ENCODE measurements at regions not wholly inside any gene's neighbourhood (a gene's known extent, or its start where the extent isn't known, plus 50 kb on each side); places are given as distances from the start of the nearest gene placed in this dataset.
A peak's percentile ranks its signal among the peaks of the same experiment; 100 is the strongest.

DNA sequence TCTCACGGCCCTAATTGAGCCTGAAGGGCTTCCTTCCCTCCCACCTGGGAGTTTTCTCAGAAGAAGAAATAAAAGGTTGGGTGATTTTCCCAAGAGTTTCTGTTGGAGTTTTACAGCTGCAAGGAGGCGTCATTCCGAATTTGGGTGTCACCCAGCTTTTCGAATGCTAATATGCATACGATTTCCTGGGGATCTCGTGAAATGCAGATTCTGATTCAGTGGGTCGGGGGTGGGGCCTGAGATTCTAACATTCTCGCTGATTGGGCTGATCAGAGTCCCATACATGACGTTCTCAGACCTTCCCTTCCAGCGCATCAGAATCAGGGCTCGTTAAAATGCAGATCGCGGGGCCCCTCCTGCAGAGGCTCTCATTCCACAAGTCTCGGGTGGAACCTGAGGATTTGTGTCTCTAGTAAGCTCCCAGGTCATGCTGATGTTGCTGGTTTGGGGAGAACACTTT is 125.8 kb upstream of the STX18 start:
- peak in 1 of 5 donors; percentile 10 for DNase-seq
- Histone ChIP-seq H3K4me1 (ENCODE audit: control insufficient read depth in 2 of 3, insufficient read depth in 2 of 3, low read depth in 1 of 3, low read length in 3 of 3) (no peaks in the 10 kb centered on the region), H3K27me3 (ENCODE audit: control insufficient read depth, insufficient read depth, low read length) (no peaks in the 10 kb centered on the region), H3K9ac (ENCODE audit: low read length in 3 of 3) (no peak overlapping the region), H3K4me3 (ENCODE audit: low read length in 3 of 3) (no peak overlapping the region), H3K9me3 (ENCODE audit: control insufficient read depth in 2 of 3, insufficient read depth in 1 of 3, low read length in 3 of 3) (no peaks in the 10 kb centered on the region), H3K36me3 (ENCODE audit: control insufficient read depth in 2 of 3, insufficient read depth in 3 of 3, low read length in 3 of 3) (no peaks in the 10 kb centered on the region), H3K27ac (ENCODE audit: low read depth in 2 of 2, low read length in 2 of 2) (no peak overlapping the region)
- intact Hi-C loops (cut with DNase I) = no loop called here
- no peak for FAIRE-seq
- TF ChIP-seq, protein P1, sequence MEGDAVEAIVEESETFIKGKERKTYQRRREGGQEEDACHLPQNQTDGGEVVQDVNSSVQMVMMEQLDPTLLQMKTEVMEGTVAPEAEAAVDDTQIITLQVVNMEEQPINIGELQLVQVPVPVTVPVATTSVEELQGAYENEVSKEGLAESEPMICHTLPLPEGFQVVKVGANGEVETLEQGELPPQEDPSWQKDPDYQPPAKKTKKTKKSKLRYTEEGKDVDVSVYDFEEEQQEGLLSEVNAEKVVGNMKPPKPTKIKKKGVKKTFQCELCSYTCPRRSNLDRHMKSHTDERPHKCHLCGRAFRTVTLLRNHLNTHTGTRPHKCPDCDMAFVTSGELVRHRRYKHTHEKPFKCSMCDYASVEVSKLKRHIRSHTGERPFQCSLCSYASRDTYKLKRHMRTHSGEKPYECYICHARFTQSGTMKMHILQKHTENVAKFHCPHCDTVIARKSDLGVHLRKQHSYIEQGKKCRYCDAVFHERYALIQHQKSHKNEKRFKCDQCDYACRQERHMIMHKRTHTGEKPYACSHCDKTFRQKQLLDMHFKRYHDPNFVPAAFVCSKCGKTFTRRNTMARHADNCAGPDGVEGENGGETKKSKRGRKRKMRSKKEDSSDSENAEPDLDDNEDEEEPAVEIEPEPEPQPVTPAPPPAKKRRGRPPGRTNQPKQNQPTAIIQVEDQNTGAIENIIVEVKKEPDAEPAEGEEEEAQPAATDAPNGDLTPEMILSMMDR (IDR thresholded peaks at IDR 0.05; ENCODE audit: borderline replicate concordance, extremely low read depth, insufficient read depth) = no peak

DNA sequence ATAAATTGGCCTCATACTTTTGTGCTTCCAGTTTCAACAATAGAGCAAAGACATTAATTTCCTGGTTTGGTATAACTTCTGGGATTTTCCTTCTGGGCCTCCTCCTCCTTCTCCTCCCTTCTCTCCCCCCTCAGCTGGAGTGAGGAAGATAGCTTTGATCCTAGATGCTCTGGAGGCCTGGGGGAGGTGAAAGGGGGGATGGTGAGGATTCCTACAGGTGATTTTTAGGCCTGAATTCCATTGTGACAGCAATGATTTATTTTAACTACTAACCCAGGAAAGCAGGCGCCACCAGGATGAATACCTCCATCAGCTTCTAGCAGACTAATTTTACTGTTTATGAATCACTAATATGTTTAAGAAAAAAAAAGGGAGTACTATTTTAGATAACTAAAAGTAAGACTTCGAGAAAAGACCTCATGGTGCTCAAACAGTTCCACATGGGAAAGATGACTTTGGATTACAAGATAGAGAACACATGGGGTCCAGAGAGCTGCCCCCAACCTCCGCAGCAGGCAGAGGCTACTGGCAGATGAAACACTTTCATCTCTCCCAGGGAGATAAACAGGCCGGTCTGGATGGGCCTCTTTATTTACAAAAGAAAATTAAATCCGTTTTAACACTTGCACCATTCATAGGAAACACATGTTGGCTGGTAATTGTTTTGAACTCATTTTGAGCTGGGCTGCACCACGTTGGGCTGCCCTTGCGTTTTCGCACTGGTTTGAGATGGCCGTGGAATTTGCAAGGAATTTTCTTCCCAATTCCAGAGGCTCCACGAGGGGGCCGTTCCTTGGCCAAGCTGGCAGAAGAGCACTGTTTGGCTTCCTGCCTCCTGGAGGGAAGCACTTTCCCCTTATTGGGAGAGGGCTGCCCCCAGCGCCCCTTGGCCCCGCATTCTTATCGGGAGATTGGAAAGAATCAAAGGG is 125.1 kb upstream of the STX18 start:
- Histone ChIP-seq H3K27me3 (ENCODE audit: control insufficient read depth, insufficient read depth, low read length) (no peaks in the 10 kb centered on the region), H3K27ac (ENCODE audit: low read depth in 2 of 2, low read length in 2 of 2) (no peak overlapping the region), H3K36me3 (ENCODE audit: control insufficient read depth in 2 of 3, insufficient read depth in 3 of 3, low read length in 3 of 3) (no peaks in the 10 kb centered on the region), H3K4me3 (ENCODE audit: low read length in 3 of 3) (no peak overlapping the region), H3K9me3 (ENCODE audit: control insufficient read depth in 2 of 3, insufficient read depth in 1 of 3, low read length in 3 of 3) (no peaks in the 10 kb centered on the region), H3K4me1 (ENCODE audit: control insufficient read depth in 2 of 3, insufficient read depth in 2 of 3, low read depth in 1 of 3, low read length in 3 of 3) (no peaks in the 10 kb centered on the region), H3K9ac (ENCODE audit: low read length in 3 of 3) (no peak overlapping the region)
- DNase-seq (peak in 2 of 5 donors; percentile 29 to 57), FAIRE-seq (no peak)
- TF ChIP-seq, protein P1 (IDR thresholded peaks at IDR 0.05; ENCODE audit: borderline replicate concordance, extremely low read depth, insufficient read depth) = no peak
- intact Hi-C loops (cut with DNase I) = no loop called here

DNA sequence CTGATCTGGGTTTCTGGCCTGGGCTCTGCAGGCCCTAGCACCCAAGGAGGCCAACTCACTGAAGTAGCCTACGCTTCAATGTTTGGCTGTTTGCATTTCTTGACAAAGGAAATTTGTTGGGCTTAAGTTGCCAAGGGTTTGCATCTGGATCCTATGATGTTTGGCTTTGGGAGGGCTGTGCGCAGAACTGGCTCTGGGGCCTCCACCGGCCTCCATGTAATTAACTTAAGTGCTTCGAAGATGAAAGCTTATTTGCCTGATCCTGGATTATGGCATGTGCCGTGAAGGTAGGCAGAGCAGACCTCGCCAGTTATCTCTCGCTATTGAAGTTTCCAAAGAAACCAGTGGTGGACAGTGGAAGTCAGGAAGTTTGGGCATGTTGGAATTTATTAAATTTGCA is 124.3 kb upstream of the STX18 start:
- Histone ChIP-seq H3K4me3 (ENCODE audit: low read length in 3 of 3) (no peak overlapping the region), H3K27me3 (ENCODE audit: control insufficient read depth, insufficient read depth, low read length) (no peaks in the 10 kb centered on the region), H3K36me3 (ENCODE audit: control insufficient read depth in 2 of 3, insufficient read depth in 3 of 3, low read length in 3 of 3) (no peaks in the 10 kb centered on the region), H3K9ac (ENCODE audit: low read length in 3 of 3) (no peak overlapping the region), H3K27ac (ENCODE audit: low read depth in 2 of 2, low read length in 2 of 2) (no peak overlapping the region), H3K4me1 (ENCODE audit: control insufficient read depth in 2 of 3, insufficient read depth in 2 of 3, low read depth in 1 of 3, low read length in 3 of 3) (no peaks in the 10 kb centered on the region), H3K9me3 (ENCODE audit: control insufficient read depth in 2 of 3, insufficient read depth in 1 of 3, low read length in 3 of 3) (no peaks in the 10 kb centered on the region)
- FAIRE-seq = no peak
- TF ChIP-seq, protein P1 (IDR thresholded peaks at IDR 0.05; ENCODE audit: borderline replicate concordance, extremely low read depth, insufficient read depth) = no peak
- intact Hi-C loops (cut with DNase I) = no loop called here
- no peak for DNase-seq
